NB4 (cell line): ENCODE measurements at regions not wholly inside any gene's neighbourhood (a gene's known extent, or its start where the extent isn't known, plus 50 kb on each side); places are given as distances from the start of the nearest gene placed in this dataset.

ENCODE experiments used
- DNase-seq: peaks from one replicate; pipeline ENCODE4 v3.0.0; 2010; ENCODE audit warnings: low read depth
- H3K4me3 ChIP-seq: one replicate; pipeline ENCODE4 v1.5.1; 2011; ENCODE audit warnings: mild to moderate bottlenecking, low read depth, low read length, moderate library complexity
- MAX ChIP-seq: IDR thresholded peaks from 2 replicates; pipeline ENCODE4 v1.6.1; 2011; ENCODE audit warnings: low read depth, low read length
- MYC ChIP-seq: IDR thresholded peaks from 2 replicates; pipeline ENCODE4 v1.6.1; 2011; ENCODE audit warnings: low read depth, low read length
- POLR2A ChIP-seq: IDR thresholded peaks from 2 replicates; pipeline ENCODE4 v1.6.1; 2011; ENCODE audit warnings: mild to moderate bottlenecking; ENCODE audit not compliant: insufficient read length; ENCODE audit errors: extremely low read depth
- TF ChIP-seq, protein P1 (sequence below): IDR thresholded peaks from one replicate; pipeline ENCODE4 v1.5.1; 2012; ENCODE audit warnings: low read depth, low read length

DNA sequence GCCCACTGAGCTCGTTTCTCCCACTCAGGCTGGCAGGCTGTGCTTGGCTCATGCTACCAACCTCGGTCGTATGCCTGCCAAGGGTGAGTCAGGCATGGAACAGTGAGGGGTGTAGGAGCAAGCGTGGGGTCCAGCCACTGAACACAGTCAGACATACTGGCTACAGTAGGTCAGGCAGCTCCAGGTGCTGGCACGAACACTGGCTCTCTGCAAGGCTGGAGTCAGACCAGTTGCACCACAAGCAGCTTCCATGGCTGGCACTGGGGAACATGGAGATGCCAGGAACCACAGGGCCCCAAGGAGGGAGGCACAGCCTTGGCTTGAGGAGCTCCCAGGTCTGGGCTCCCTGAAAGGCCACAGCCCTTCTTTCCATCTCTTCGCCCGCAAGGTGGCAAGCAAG is 410.7 kb upstream of the KIRREL3 start:
- TF ChIP-seq POLR2A: no peak
- TF ChIP-seq MAX: no peak
- no peak for TF ChIP-seq MYC
- TF ChIP-seq, protein P1, sequence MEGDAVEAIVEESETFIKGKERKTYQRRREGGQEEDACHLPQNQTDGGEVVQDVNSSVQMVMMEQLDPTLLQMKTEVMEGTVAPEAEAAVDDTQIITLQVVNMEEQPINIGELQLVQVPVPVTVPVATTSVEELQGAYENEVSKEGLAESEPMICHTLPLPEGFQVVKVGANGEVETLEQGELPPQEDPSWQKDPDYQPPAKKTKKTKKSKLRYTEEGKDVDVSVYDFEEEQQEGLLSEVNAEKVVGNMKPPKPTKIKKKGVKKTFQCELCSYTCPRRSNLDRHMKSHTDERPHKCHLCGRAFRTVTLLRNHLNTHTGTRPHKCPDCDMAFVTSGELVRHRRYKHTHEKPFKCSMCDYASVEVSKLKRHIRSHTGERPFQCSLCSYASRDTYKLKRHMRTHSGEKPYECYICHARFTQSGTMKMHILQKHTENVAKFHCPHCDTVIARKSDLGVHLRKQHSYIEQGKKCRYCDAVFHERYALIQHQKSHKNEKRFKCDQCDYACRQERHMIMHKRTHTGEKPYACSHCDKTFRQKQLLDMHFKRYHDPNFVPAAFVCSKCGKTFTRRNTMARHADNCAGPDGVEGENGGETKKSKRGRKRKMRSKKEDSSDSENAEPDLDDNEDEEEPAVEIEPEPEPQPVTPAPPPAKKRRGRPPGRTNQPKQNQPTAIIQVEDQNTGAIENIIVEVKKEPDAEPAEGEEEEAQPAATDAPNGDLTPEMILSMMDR: no peak
- DNase-seq: no peak

DNA sequence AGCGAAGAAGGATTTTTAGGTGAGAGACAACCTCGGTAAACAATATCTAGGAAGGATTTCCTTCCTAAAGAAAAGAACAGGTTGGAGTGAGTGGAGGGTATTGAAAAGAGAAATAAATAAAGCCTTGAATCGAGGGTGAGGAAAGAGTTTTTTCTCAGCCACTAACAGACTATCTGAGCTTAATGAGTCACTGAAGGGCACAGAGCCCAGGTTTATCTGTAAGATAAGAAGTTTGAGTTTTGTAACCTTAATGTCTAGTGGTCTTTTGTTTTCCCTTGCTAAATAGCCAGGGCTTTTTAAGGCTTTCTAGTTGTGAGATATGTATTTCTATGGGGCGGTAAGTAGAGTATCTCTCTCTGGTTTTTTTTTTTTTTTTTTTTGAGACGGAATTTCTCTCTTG is 394.5 kb upstream of the KIRREL3 start:
- DNase-seq: no peak
- TF ChIP-seq POLR2A (no peak), MYC (no peak), MAX (no peak)
- TF ChIP-seq, protein P1: no peak
- H3K4me3 ChIP-seq: no peak overlapping the region

More for the DNA sequence above, 410.7 kb upstream of the KIRREL3 start:
- no peak overlapping the region for H3K4me3 ChIP-seq

- no peak overlapping the region for H3K4me3 ChIP-seq
- no peak for TF ChIP-seq MAX
- DNase-seq: no peak
Measured at GRCh38 chr11:127393460-127393997, 393.0 kb upstream of the KIRREL3 start.

GRCh38 chr11:127392575-127392974 is 392.0 kb upstream of the KIRREL3 start:
- no peak for TF ChIP-seq POLR2A
- TF ChIP-seq MYC: no peak
- TF ChIP-seq, protein P1: no peak
- no peak for TF ChIP-seq MAX
- DNase-seq: no peak
- H3K4me3 ChIP-seq: no peak overlapping the region

GRCh38 chr11:127390465-127390864 is 389.9 kb upstream of the KIRREL3 start:
- H3K4me3 ChIP-seq: no peak overlapping the region
- no peak for DNase-seq
- TF ChIP-seq POLR2A (no peak), MYC (no peak), MAX (no peak)
- TF ChIP-seq, protein P1: no peak

DNA sequence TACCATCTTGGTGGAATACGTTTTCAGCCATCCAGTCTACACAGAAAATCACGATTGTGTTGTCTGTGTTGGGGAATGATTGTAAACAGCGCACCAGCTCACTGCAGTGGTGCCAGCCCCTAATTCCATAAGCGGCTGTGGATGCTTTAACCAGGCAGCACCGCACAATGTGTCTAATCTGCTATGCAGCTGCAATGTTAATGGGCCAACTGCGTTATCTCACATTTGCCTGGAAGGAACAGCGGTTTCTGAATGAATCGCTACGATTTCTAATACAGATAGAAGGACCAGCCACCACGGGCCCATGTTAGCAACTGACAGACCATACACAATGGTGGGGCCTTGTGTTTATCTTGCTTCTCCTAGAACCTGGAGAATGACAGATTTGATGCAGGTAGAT is 384.5 kb upstream of the KIRREL3 start:
- TF ChIP-seq MYC: no peak
- TF ChIP-seq, protein P1: no peak
- TF ChIP-seq MAX: no peak
- TF ChIP-seq POLR2A: no peak
- H3K4me3 ChIP-seq: no peak overlapping the region
- DNase-seq: no peak
